Lower leg skin (tissue), 3 donors: ENCODE measurements at regions not wholly inside any gene's neighbourhood (a gene's known extent, or its start where the extent isn't known, plus 50 kb on each side); places are given as distances from the start of the nearest gene placed in this dataset.

Experiments used
- POLR2A ChIP-seq, 2 donors: fragments of 450-650 bp; IDR thresholded peaks; one replicate each; pipeline ENCODE4 v1.6.1; 2016 to 2017; ENCODE audit warnings: antibody characterized with exemption in 2 of 2, mild to moderate bottlenecking in 1 of 2, moderate library complexity in 1 of 2
- TF ChIP-seq, protein P1 (sequence below), 3 donors: fragments of 450-650 bp; IDR thresholded peaks; one replicate each; pipeline ENCODE4 v1.5.1; 2016; ENCODE audit warnings: antibody characterized with exemption in 3 of 3, mild to moderate bottlenecking in 3 of 3, moderate library complexity in 2 of 3

DNA sequence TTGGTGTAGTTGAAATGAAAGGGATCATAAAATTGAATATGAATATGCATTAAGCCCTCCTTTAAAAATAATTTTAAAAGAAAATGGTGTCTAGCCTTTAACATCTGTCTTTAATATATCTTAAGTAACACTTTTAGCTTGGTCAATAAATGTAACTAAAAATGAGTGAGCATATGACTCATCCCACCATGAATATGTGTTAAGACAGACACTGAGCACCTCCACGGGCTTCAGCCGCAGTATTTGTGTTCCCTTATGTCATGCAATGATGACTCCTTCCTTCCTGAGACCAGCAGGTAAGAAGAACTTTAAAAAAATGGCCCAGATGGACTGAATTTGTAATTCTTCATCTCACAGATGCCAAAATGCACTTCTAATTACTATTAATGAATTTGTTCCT is 563.2 kb downstream of the NR2F1-AS1 start:
- TF ChIP-seq, protein P1, sequence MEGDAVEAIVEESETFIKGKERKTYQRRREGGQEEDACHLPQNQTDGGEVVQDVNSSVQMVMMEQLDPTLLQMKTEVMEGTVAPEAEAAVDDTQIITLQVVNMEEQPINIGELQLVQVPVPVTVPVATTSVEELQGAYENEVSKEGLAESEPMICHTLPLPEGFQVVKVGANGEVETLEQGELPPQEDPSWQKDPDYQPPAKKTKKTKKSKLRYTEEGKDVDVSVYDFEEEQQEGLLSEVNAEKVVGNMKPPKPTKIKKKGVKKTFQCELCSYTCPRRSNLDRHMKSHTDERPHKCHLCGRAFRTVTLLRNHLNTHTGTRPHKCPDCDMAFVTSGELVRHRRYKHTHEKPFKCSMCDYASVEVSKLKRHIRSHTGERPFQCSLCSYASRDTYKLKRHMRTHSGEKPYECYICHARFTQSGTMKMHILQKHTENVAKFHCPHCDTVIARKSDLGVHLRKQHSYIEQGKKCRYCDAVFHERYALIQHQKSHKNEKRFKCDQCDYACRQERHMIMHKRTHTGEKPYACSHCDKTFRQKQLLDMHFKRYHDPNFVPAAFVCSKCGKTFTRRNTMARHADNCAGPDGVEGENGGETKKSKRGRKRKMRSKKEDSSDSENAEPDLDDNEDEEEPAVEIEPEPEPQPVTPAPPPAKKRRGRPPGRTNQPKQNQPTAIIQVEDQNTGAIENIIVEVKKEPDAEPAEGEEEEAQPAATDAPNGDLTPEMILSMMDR (IDR thresholded peaks at IDR 0.05) = no peak
- no peak for TF ChIP-seq POLR2A (IDR thresholded peaks at IDR 0.05)
